ENCODE measurements at regions not wholly inside any gene's neighbourhood (a gene's known extent, or its start where the extent isn't known, plus 50 kb on each side); places are given as distances from the start of the nearest gene placed in this dataset.

DNA sequence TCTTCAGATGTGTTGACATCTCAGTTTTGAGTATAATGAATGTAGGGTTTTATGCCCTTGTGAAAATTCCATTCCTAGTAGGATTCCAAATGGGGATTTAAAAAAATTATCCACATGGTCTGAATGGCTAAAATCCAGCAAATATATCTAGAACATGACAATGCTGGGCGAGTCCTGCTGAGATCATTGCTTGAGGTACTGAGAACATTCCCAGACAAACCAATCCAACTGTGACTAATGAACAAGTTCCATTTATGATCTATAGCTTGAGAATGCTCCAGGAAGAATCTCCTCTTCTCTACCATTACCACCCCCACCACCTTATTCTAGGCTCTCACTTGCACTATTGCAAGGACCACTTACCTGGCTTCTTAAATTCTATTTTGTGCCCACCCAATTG, 77.2 kb upstream of the IL1RAPL2 start:
- no peak overlapping the region for H3K23ac ChIP-seq (ENCODE audit: insufficient read length)
- ChIA-PET POLR2A (ENCODE audit: partially characterized antibody) (no interaction called here), CTCF (ENCODE audit: partially characterized antibody) (no interaction called here)
- no peaks in the 10 kb centered on the region for H4K20me1 ChIP-seq (replicated peaks in 1 of 2; ENCODE audit: control insufficient read depth in 1 of 2, insufficient read depth in 2 of 2, low read length in 2 of 2)
- H3K79me2 ChIP-seq (ENCODE audit: control insufficient read depth in 1 of 2, insufficient read depth in 2 of 2, low read length in 2 of 2), result no peaks in the 10 kb centered on the region
- H2AK5ac ChIP-seq (ENCODE audit: low read depth, low read length), result no peak overlapping the region
- H4K8ac ChIP-seq (ENCODE audit: extremely low read depth, insufficient read depth, low read length), result no peak overlapping the region
- no peaks in the 10 kb centered on the region for H3K4me1 ChIP-seq (replicated peaks in 1 of 4; ENCODE audit: control insufficient read depth in 3 of 4, insufficient read depth in 4 of 4, low read length in 3 of 4)
- H3K56ac ChIP-seq (replicated peaks; ENCODE audit: insufficient read length, low read depth, low read length), result no peak overlapping the region
- no peak overlapping the region for H3K14ac ChIP-seq (ENCODE audit: insufficient read length)
- H3K4me3 ChIP-seq (ENCODE audit: extremely low read depth in 1 of 4, insufficient read depth in 2 of 4, low read depth in 3 of 4, low read length in 4 of 4), result no peak overlapping the region
- no peaks in the 10 kb centered on the region for H3K79me1 ChIP-seq (ENCODE audit: low read depth, low read length)
- H2BK15ac ChIP-seq (ENCODE audit: low read length), result no peak overlapping the region
- H3K27ac ChIP-seq (ENCODE audit: low read depth, low read length), result no peak overlapping the region
- H3K18ac ChIP-seq (ENCODE audit: extremely low read depth, low read length), result no peak overlapping the region
- H3K27me3 ChIP-seq (replicated peaks in 1 of 4; ENCODE audit: control insufficient read depth in 3 of 4, extremely low read depth in 1 of 4, insufficient read depth in 3 of 4, low read length in 3 of 4), result no peaks in the 10 kb centered on the region
- no peaks in the 10 kb centered on the region; the same call in 1 of the 2 replicates for H3K23me2 ChIP-seq (ENCODE audit: low read depth, low read length)
- no peaks in the 10 kb centered on the region for H3K9me3 ChIP-seq (ENCODE audit: insufficient read depth in 2 of 2, low read depth in 1 of 2, low read length in 1 of 2)
- H4K91ac ChIP-seq (replicated peaks; ENCODE audit: insufficient read length, low read length), result no peak overlapping the region
- H2BK5ac ChIP-seq (ENCODE audit: low read depth, low read length), result no peak overlapping the region
- no peak overlapping the region for H4K5ac ChIP-seq (ENCODE audit: insufficient read length, low read depth, low read length)
- peak; percentile 28 for FAIRE-seq
- WGBS, 2 experiments (ENCODE audit: extremely low coverage in 1 of 2, insufficient coverage in 1 of 2, insufficient read length in 1 of 2, insufficient replicate concordance in 2 of 2, low coverage in 1 of 2, low lambda C conversion rate in 2 of 2, missing lambda C conversion rate in 1 of 2), result 88% methylated on average over 1 of the region's 1 CpG; no CpG with 5 or more reads in 1 of the 2 experiments
- H2BK120ac ChIP-seq (replicated peaks; ENCODE audit: low read depth, low read length), result no peak overlapping the region
- H3K4ac ChIP-seq (replicated peaks; ENCODE audit: insufficient read length, low read depth, low read length), result no peak overlapping the region
- H3K9ac ChIP-seq (replicated peaks in 1 of 4; ENCODE audit: extremely low read depth in 1 of 4, low read depth in 3 of 4, low read length in 3 of 4), result no peak overlapping the region
- no peak overlapping the region for H2AFZ ChIP-seq (ENCODE audit: low read length)
- H2BK20ac ChIP-seq (ENCODE audit: low read length), result no peak overlapping the region
- H2BK12ac ChIP-seq (ENCODE audit: low read depth, low read length), result no peak overlapping the region
- DNase-seq (ENCODE audit: low read depth in 1 of 2, low spot score in 2 of 2), result no peak
- no peaks in the 10 kb centered on the region for H3K36me3 ChIP-seq (ENCODE audit: control insufficient read depth in 2 of 4, insufficient read depth in 4 of 4, low read length in 3 of 4)
- no peak overlapping the region for H3K4me2 ChIP-seq (ENCODE audit: insufficient read depth in 1 of 2, low read depth in 2 of 2, low read length in 2 of 2)
- TF ChIP-seq, protein P1, sequence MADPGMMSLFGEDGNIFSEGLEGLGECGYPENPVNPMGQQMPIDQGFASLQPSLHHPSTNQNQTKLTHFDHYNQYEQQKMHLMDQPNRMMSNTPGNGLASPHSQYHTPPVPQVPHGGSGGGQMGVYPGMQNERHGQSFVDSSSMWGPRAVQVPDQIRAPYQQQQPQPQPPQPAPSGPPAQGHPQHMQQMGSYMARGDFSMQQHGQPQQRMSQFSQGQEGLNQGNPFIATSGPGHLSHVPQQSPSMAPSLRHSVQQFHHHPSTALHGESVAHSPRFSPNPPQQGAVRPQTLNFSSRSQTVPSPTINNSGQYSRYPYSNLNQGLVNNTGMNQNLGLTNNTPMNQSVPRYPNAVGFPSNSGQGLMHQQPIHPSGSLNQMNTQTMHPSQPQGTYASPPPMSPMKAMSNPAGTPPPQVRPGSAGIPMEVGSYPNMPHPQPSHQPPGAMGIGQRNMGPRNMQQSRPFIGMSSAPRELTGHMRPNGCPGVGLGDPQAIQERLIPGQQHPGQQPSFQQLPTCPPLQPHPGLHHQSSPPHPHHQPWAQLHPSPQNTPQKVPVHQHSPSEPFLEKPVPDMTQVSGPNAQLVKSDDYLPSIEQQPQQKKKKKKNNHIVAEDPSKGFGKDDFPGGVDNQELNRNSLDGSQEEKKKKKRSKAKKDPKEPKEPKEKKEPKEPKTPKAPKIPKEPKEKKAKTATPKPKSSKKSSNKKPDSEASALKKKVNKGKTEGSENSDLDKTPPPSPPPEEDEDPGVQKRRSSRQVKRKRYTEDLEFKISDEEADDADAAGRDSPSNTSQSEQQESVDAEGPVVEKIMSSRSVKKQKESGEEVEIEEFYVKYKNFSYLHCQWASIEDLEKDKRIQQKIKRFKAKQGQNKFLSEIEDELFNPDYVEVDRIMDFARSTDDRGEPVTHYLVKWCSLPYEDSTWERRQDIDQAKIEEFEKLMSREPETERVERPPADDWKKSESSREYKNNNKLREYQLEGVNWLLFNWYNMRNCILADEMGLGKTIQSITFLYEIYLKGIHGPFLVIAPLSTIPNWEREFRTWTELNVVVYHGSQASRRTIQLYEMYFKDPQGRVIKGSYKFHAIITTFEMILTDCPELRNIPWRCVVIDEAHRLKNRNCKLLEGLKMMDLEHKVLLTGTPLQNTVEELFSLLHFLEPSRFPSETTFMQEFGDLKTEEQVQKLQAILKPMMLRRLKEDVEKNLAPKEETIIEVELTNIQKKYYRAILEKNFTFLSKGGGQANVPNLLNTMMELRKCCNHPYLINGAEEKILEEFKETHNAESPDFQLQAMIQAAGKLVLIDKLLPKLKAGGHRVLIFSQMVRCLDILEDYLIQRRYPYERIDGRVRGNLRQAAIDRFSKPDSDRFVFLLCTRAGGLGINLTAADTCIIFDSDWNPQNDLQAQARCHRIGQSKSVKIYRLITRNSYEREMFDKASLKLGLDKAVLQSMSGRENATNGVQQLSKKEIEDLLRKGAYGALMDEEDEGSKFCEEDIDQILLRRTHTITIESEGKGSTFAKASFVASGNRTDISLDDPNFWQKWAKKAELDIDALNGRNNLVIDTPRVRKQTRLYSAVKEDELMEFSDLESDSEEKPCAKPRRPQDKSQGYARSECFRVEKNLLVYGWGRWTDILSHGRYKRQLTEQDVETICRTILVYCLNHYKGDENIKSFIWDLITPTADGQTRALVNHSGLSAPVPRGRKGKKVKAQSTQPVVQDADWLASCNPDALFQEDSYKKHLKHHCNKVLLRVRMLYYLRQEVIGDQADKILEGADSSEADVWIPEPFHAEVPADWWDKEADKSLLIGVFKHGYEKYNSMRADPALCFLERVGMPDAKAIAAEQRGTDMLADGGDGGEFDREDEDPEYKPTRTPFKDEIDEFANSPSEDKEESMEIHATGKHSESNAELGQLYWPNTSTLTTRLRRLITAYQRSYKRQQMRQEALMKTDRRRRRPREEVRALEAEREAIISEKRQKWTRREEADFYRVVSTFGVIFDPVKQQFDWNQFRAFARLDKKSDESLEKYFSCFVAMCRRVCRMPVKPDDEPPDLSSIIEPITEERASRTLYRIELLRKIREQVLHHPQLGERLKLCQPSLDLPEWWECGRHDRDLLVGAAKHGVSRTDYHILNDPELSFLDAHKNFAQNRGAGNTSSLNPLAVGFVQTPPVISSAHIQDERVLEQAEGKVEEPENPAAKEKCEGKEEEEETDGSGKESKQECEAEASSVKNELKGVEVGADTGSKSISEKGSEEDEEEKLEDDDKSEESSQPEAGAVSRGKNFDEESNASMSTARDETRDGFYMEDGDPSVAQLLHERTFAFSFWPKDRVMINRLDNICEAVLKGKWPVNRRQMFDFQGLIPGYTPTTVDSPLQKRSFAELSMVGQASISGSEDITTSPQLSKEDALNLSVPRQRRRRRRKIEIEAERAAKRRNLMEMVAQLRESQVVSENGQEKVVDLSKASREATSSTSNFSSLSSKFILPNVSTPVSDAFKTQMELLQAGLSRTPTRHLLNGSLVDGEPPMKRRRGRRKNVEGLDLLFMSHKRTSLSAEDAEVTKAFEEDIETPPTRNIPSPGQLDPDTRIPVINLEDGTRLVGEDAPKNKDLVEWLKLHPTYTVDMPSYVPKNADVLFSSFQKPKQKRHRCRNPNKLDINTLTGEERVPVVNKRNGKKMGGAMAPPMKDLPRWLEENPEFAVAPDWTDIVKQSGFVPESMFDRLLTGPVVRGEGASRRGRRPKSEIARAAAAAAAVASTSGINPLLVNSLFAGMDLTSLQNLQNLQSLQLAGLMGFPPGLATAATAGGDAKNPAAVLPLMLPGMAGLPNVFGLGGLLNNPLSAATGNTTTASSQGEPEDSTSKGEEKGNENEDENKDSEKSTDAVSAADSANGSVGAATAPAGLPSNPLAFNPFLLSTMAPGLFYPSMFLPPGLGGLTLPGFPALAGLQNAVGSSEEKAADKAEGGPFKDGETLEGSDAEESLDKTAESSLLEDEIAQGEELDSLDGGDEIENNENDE (IDR thresholded peaks at IDR 0.05; ENCODE audit: insufficient replicate concordance, low read length), result no peak

All from H1 (cell line).